CD14-positive monocyte (primary cell): ENCODE measurements at regions not wholly inside any gene's neighbourhood (a gene's known extent, or its start where the extent isn't known, plus 50 kb on each side); places are given as distances from the start of the nearest gene placed in this dataset.

Experiments used
- DNase-seq, 3 donors: peaks; one replicate each; pipeline ENCODE4 v3.0.0-alpha.2; 2011 to 2022
- H2AFZ ChIP-seq: 2 replicates; pipeline ENCODE4 v1.6.0; 2012; ENCODE audit warnings: mild to moderate bottlenecking, low read depth, low read length, inconsistent platforms; ENCODE audit not compliant: insufficient read depth, poor library complexity, severe bottlenecking
- H3K27ac ChIP-seq, 2 donors: 1 replicate in 1 of 2; 2 replicates in 1 of 2; pipeline ENCODE4 v1.5.1; 2012 to 2013; ENCODE audit warnings: low read length in 2 of 2, control low read depth in 1 of 2, inconsistent platforms in 1 of 2, low read depth in 1 of 2, mild to moderate bottlenecking in 1 of 2
- H3K27me3 ChIP-seq, 2 donors: one replicate each; pipeline versions ENCODE4 v1.6.0 to v1.6.1; 2011 to 2013; ENCODE audit warnings: low read length in 2 of 2; ENCODE audit not compliant: control insufficient read depth in 2 of 2, insufficient read depth in 2 of 2
- H3K36me3 ChIP-seq, 2 donors: replicated peaks in 1 of 2; 1 replicate in 1 of 2; 2 replicates in 1 of 2; pipeline versions ENCODE4 v1.5.1 to v1.6.1; 2012 to 2013; ENCODE audit warnings: low read length in 2 of 2, control low read depth in 1 of 2, inconsistent platforms in 1 of 2, mild to moderate bottlenecking in 1 of 2; ENCODE audit not compliant: insufficient read depth in 2 of 2, control insufficient read depth in 1 of 2
- H3K4me1 ChIP-seq, 2 donors: 1 replicate in 1 of 2; 2 replicates in 1 of 2; pipeline versions ENCODE4 v1.5.1 to v1.6.1; 2012 to 2013; ENCODE audit warnings: low read length in 2 of 2, control low read depth in 1 of 2, inconsistent platforms in 1 of 2, mild to moderate bottlenecking in 1 of 2, moderate library complexity in 1 of 2; ENCODE audit not compliant: insufficient read depth in 2 of 2, control insufficient read depth in 1 of 2
- H3K4me2 ChIP-seq: replicated peaks from 2 replicates; pipeline ENCODE3; 2012; ENCODE audit warnings: low read length, moderate library complexity, mild to moderate bottlenecking; ENCODE audit not compliant: poor library complexity, severe bottlenecking; ENCODE audit errors: extremely low read depth
- H3K4me3 ChIP-seq, 3 experiments: fragments of 200-600 bp in 1 of 3; sonication (generic) in 1 of 3; replicated peaks in 1 of 3; 1 replicate in 2 of 3; 2 replicates in 1 of 3; pipeline ENCODE4 v1.5.1; 2011 to 2013; ENCODE audit warnings: low read length in 3 of 3, mild to moderate bottlenecking in 3 of 3, control low read depth in 2 of 3, low read depth in 2 of 3, inconsistent platforms in 1 of 3, moderate library complexity in 1 of 3
- H3K79me2 ChIP-seq: 2 replicates; pipeline ENCODE4 v1.6.0; 2012; ENCODE audit warnings: mild to moderate bottlenecking, control low read depth, inconsistent platforms, low read length, moderate library complexity; ENCODE audit not compliant: insufficient read depth
- H3K9ac ChIP-seq: 2 replicates; pipeline ENCODE4 v1.6.0; 2017; ENCODE audit warnings: low read length, mild to moderate bottlenecking; ENCODE audit not compliant: insufficient read depth, poor library complexity, severe bottlenecking
- H3K9me3 ChIP-seq, 2 donors: replicated peaks in 1 of 2; 1 replicate in 1 of 2; 2 replicates in 1 of 2; pipeline versions ENCODE4 v1.5.1 to v1.6.1; 2012 to 2013; ENCODE audit warnings: low read length in 2 of 2, control low read depth in 1 of 2; ENCODE audit not compliant: control insufficient read depth in 1 of 2, insufficient read depth in 1 of 2
- H4K20me1 ChIP-seq: 2 replicates; pipeline ENCODE4 v1.6.0; 2012; ENCODE audit warnings: mild to moderate bottlenecking, low read length, control low read depth, moderate library complexity; ENCODE audit not compliant: insufficient read depth
- H3K27ac Mint-ChIP-seq, 7 donors: one replicate each; pipeline ENCODE4 v1.8.0; 2020; ENCODE audit warnings: mild to moderate bottlenecking in 7 of 7, mixed read lengths in 7 of 7, moderate library complexity in 6 of 7, inconsistent platforms in 2 of 7
- H3K27me3 Mint-ChIP-seq, 3 donors: one replicate each; pipeline ENCODE4 v1.8.0; 2021 to 2022; ENCODE audit warnings: low read depth in 3 of 3, mild to moderate bottlenecking in 3 of 3, mixed read lengths in 3 of 3, moderate library complexity in 3 of 3, inconsistent platforms in 1 of 3
- H3K36me3 Mint-ChIP-seq, 2 donors: one replicate each; pipeline ENCODE4 v1.8.0; 2020; ENCODE audit warnings: mixed read lengths in 2 of 2, inconsistent platforms in 1 of 2, mild to moderate bottlenecking in 1 of 2
- H3K4me1 Mint-ChIP-seq: one replicate; pipeline ENCODE4 v1.8.0; 2020; ENCODE audit warnings: mild to moderate bottlenecking, mixed read lengths
- H3K4me3 Mint-ChIP-seq, 2 donors: one replicate each; pipeline ENCODE4 v1.8.0; 2020; ENCODE audit warnings: mild to moderate bottlenecking in 2 of 2, mixed read lengths in 2 of 2, moderate library complexity in 1 of 2
- H3K9me3 Mint-ChIP-seq, 7 donors: one replicate each; pipeline ENCODE4 v1.8.0; 2020 to 2022; ENCODE audit warnings: mixed read lengths in 7 of 7, mild to moderate bottlenecking in 6 of 7, moderate library complexity in 6 of 7, inconsistent platforms in 2 of 7
- WGBS: methylation state at CpG from one replicate; pipeline ENCODE4 v1.1.5; 2013; ENCODE audit warnings: missing lambda C conversion rate; ENCODE audit not compliant: insufficient coverage; 5-methylcytosine and 5-hydroxymethylcytosine counted together
- intact Hi-C, 2 donors: fragments of 100-400 bp; cut with micrococcal nuclease; formaldehyde crosslinking; loops; one replicate each; pipeline versions ENCODE4 v1.15.0 to v1.15.1; 2023
- TF ChIP-seq, protein P1 (sequence below): fragments of 200-600 bp; IDR thresholded peaks from one replicate; pipeline ENCODE4 v1.8.0; 2022; ENCODE audit warnings: antibody characterized with exemption, mild to moderate bottlenecking

DNA sequence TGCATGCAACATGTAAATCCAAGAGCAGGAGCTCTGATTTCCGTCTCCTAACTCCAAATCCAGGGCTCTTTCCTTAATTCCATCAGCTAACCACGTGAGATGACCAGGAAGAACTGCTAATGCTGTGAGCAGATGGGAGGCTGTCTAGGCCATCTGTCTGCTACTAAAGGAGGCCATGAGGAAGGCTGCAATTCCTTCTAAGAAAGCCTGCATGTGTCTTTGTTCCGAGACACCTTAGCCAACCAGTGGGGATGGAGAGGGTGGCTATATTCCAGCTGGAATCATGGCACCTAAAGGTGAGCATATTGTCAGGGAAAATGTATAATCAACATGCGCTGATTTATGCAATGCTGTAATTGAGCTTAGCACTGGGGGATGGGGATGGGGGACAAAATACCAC is 267.2 kb upstream of the CDH5 start:
- no peak overlapping the region for H2AFZ ChIP-seq
- TF ChIP-seq, protein P1, sequence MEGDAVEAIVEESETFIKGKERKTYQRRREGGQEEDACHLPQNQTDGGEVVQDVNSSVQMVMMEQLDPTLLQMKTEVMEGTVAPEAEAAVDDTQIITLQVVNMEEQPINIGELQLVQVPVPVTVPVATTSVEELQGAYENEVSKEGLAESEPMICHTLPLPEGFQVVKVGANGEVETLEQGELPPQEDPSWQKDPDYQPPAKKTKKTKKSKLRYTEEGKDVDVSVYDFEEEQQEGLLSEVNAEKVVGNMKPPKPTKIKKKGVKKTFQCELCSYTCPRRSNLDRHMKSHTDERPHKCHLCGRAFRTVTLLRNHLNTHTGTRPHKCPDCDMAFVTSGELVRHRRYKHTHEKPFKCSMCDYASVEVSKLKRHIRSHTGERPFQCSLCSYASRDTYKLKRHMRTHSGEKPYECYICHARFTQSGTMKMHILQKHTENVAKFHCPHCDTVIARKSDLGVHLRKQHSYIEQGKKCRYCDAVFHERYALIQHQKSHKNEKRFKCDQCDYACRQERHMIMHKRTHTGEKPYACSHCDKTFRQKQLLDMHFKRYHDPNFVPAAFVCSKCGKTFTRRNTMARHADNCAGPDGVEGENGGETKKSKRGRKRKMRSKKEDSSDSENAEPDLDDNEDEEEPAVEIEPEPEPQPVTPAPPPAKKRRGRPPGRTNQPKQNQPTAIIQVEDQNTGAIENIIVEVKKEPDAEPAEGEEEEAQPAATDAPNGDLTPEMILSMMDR: no peak
- no peaks in the 10 kb centered on the region for H3K4me1 ChIP-seq
- no peak overlapping the region for H3K27ac Mint-ChIP-seq
- H3K4me2 ChIP-seq: no peak overlapping the region
- no peaks in the 10 kb centered on the region for H3K36me3 ChIP-seq
- H4K20me1 ChIP-seq: no peaks in the 10 kb centered on the region
- no peak for DNase-seq
- 100% methylated on average over 1 of the region's 4 CpGs for WGBS
- peaks cover 1 to 7% (median 5%) of the 10 kb centered on the region in 3 donors for H3K27me3 Mint-ChIP-seq
- no peaks in the 10 kb centered on the region for H3K9me3 ChIP-seq
- no peaks in the 10 kb centered on the region for H3K4me1 Mint-ChIP-seq
- H3K4me3 Mint-ChIP-seq: no peak overlapping the region
- no peak overlapping the region for H3K4me3 ChIP-seq
- no peaks in the 10 kb centered on the region for H3K36me3 Mint-ChIP-seq
- H3K9ac ChIP-seq: no peak overlapping the region
- H3K79me2 ChIP-seq: no peaks in the 10 kb centered on the region
- H3K9me3 Mint-ChIP-seq: peaks cover 0 to 2% (median 0%) of the 10 kb centered on the region in 7 donors
- no peak overlapping the region for H3K27ac ChIP-seq
- no peaks in the 10 kb centered on the region for H3K27me3 ChIP-seq
- intact Hi-C loops: no loop called here

DNA sequence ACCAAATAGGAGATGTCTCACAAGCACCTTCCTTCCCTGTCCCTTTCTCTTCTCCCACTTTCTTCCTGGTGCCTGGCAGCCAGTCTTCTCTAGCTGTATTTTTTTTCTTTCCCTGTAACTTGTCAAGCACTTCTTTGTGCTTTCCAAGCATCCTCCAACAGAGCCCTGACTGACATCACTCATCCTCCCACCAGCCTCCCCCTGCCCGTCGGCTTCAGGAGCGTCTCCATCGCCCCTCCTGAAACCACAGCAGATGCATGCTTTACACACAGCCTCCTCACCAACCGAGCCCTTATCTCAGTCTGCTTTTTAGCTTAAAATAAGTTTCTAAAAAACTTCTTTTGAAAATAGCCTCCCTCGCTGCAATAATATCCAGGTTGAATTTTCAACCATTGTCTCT is 268.7 kb upstream of the CDH5 start:
- DNase-seq: no peak
- intact Hi-C loops: no loop called here
- no peak overlapping the region for H3K27ac Mint-ChIP-seq
- H3K9me3 Mint-ChIP-seq: peaks cover 0 to 2% (median 0%) of the 10 kb centered on the region in 7 donors
- Histone ChIP-seq H3K79me2 (no peaks in the 10 kb centered on the region), H3K27ac (no peak overlapping the region), H3K27me3 (no peaks in the 10 kb centered on the region), H3K9me3 (no peaks in the 10 kb centered on the region), H2AFZ (no peak overlapping the region), H3K4me3 (no peak overlapping the region), H4K20me1 (no peaks in the 10 kb centered on the region), H3K9ac (no peak overlapping the region), H3K36me3 (no peaks in the 10 kb centered on the region), H3K4me1 (no peaks in the 10 kb centered on the region), H3K4me2 (no peak overlapping the region)
- H3K27me3 Mint-ChIP-seq: peaks cover 1 to 7% (median 5%) of the 10 kb centered on the region in 3 donors
- H3K4me1 Mint-ChIP-seq: no peaks in the 10 kb centered on the region
- TF ChIP-seq, protein P1: no peak
- peak overlapping the region in 1 of 2 donors; percentile 21 for H3K4me3 Mint-ChIP-seq
- no peaks in the 10 kb centered on the region for H3K36me3 Mint-ChIP-seq
- WGBS: 77% methylated on average over 4 of the region's 6 CpGs
